HEK293T (cell line): ENCODE measurements at regions not wholly inside any gene's neighbourhood (a gene's known extent, or its start where the extent isn't known, plus 50 kb on each side); places are given as distances from the start of the nearest gene placed in this dataset.

Experiments used
- CTCF ChIA-PET: fragments of 350-600 bp; formaldehyde crosslinking; extraction: SDS; loops from one replicate; lab custom pipeline; 2021; ENCODE audit warnings: antibody characterized with exemption, inconsistent platforms; lab: Yijun Ruan, JAX
- POLR2A ChIA-PET: fragments of 350-600 bp; formaldehyde crosslinking; extraction: SDS; loops from one replicate; lab custom pipeline; 2020; ENCODE audit warnings: antibody characterized with exemption, inconsistent platforms; lab: Yijun Ruan, JAX
- DNase-seq: peaks from one replicate; pipeline ENCODE4 v3.0.0; 2012; ENCODE audit warnings: mixed read lengths; ENCODE audit errors: extremely low spot score
- ARNT ChIP-seq: fragments of 450-650 bp; IDR thresholded peaks from 2 replicates; pipeline ENCODE4 v1.6.1; 2017; ENCODE audit warnings: mild to moderate bottlenecking
- BHLHE40 ChIP-seq: fragments of 450-650 bp; IDR thresholded peaks from 2 replicates; pipeline ENCODE4 v1.6.1; 2016; ENCODE audit warnings: mild to moderate bottlenecking, moderate library complexity, borderline replicate concordance
- CTBP1 ChIP-seq: fragments of 450-650 bp; IDR thresholded peaks from 2 replicates; pipeline ENCODE4 v1.6.1; 2016; ENCODE audit warnings: borderline replicate concordance
- ELF4 ChIP-seq: fragments of 450-650 bp; IDR thresholded peaks from 2 replicates; pipeline ENCODE4 v1.6.1; 2017; ENCODE audit warnings: antibody characterized with exemption
- FOXA1 ChIP-seq: fragments of 450-650 bp; IDR thresholded peaks from 2 replicates; pipeline ENCODE4 v1.6.1; 2016; ENCODE audit warnings: mild to moderate bottlenecking
- FOXK2 ChIP-seq: fragments of 450-650 bp; IDR thresholded peaks from 2 replicates; pipeline ENCODE4 v1.6.1; 2016; ENCODE audit warnings: mild to moderate bottlenecking
- FOXM1 ChIP-seq: fragments of 450-650 bp; IDR thresholded peaks from 2 replicates; pipeline ENCODE4 v1.6.1; 2017; ENCODE audit warnings: mild to moderate bottlenecking, borderline replicate concordance
- HDGF ChIP-seq: fragments of 450-650 bp; IDR thresholded peaks from 2 replicates; pipeline ENCODE4 v1.6.1; 2017; ENCODE audit warnings: antibody characterized with exemption, borderline replicate concordance
- L3MBTL2 ChIP-seq: fragments of 450-650 bp; conservative IDR thresholded peaks from 2 replicates; pipeline ENCODE4 v1.6.1; 2016; ENCODE audit warnings: mild to moderate bottlenecking
- LEF1 ChIP-seq: fragments of 450-650 bp; IDR thresholded peaks from 2 replicates; pipeline ENCODE4 v1.6.1; 2017; ENCODE audit warnings: mild to moderate bottlenecking, borderline replicate concordance
- NFRKB ChIP-seq: fragments of 450-650 bp; IDR thresholded peaks from 2 replicates; pipeline ENCODE4 v1.6.1; 2016; ENCODE audit warnings: mild to moderate bottlenecking, moderate library complexity
- PKNOX1 ChIP-seq: fragments of 450-650 bp; IDR thresholded peaks from 2 replicates; pipeline ENCODE4 v1.6.1; 2016
- SP1 ChIP-seq: fragments of 450-650 bp; IDR thresholded peaks from 2 replicates; pipeline ENCODE4 v1.6.1; 2017
- SUZ12 ChIP-seq: fragments of 450-650 bp; IDR thresholded peaks from 2 replicates; pipeline ENCODE4 v1.6.1; 2016; ENCODE audit warnings: mild to moderate bottlenecking
- TARDBP ChIP-seq: fragments of 450-650 bp; IDR thresholded peaks from 2 replicates; pipeline ENCODE4 v1.6.1; 2016
- ZNF384 ChIP-seq: fragments of 450-650 bp; IDR thresholded peaks from 2 replicates; pipeline ENCODE4 v1.6.1; 2016

DNA sequence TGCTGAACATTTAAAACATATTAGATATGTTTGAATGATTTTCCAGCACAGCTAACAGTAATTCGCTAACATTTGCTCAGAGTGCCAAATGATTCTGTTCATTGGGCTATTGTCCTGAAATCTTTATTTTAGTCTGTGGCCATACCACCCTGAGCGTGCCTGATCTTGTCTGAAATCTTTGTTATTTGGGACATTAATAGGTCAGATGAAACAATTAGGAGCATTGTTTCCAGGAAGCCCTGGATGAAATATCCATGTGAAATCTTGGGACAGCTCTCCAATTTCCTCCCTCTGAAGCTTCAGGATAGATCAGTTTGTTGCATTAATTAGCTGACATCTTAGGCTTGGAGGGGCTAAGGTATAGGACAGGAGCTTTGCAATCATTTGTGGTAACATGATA, 512.0 kb downstream of the KIF20B start:
- POLR2A ChIA-PET, result no interaction called here
- CTCF ChIA-PET, result no interaction called here
- no peak for TF ChIP-seq ELF4
- no peak for TF ChIP-seq SUZ12
- no peak for TF ChIP-seq ZNF384
- TF ChIP-seq FOXK2, result no peak
- no peak for TF ChIP-seq NFRKB
- no peak for TF ChIP-seq HDGF
- TF ChIP-seq FOXM1, result no peak
- no peak for TF ChIP-seq BHLHE40
- DNase-seq, result no peak

DNA sequence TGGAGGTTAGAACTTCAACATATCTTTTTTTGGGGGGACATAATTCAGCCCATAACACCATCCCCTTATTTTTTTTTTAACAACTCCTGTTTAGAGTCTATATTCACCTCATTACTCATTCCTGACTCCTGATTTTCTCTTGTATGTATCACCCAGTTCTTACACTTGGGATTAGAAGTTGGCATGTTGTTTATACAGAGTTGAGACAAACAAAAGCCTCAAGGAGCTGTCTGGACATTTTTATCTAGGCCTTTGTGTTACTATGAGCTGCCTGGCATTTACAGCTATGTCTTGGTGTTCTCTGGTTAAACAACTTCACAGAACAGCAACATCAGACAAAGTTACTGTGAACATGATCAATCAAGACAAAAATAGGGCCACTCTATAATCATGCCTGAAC, 517.5 kb downstream of the KIF20B start:
- ChIA-PET POLR2A (no interaction called here), CTCF (no interaction called here)
- DNase-seq, result no peak
- TF ChIP-seq L3MBTL2, result no peak
- no peak for TF ChIP-seq PKNOX1
- no peak for TF ChIP-seq FOXA1
- no peak for TF ChIP-seq HDGF
- no peak for TF ChIP-seq ELF4
- no peak for TF ChIP-seq TARDBP
- TF ChIP-seq LEF1, result no peak
- no peak for TF ChIP-seq CTBP1

GRCh38 chr10:90222372-90222771, 521.0 kb downstream of the KIF20B start:
- TF ChIP-seq ARNT, result no peak
- CTCF ChIA-PET, result no interaction called here
- POLR2A ChIA-PET, result no interaction called here
- DNase-seq, result no peak

DNA sequence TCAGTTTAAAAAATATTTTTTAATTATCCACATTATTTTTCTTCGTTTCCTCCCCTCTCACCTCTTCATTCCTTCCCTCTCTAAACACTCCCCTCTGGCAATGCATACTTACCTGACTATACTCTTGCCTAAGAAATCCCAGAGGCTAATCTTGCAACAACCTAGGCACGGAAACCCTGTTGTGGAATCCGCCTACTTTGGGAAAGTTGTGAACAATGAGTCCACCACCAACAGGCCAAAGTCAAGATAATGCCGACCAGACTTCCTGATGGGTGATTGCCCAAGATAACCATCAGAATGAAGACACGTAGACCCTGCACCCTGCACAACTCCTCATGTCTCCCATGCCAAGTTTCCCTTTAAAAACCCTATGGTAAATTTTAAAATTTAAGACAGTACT, 521.5 kb downstream of the KIF20B start:
- DNase-seq, result no peak
- POLR2A ChIA-PET, result no interaction called here
- CTCF ChIA-PET, result no interaction called here
- TF ChIP-seq PKNOX1 (no peak), SP1 (no peak)

DNA sequence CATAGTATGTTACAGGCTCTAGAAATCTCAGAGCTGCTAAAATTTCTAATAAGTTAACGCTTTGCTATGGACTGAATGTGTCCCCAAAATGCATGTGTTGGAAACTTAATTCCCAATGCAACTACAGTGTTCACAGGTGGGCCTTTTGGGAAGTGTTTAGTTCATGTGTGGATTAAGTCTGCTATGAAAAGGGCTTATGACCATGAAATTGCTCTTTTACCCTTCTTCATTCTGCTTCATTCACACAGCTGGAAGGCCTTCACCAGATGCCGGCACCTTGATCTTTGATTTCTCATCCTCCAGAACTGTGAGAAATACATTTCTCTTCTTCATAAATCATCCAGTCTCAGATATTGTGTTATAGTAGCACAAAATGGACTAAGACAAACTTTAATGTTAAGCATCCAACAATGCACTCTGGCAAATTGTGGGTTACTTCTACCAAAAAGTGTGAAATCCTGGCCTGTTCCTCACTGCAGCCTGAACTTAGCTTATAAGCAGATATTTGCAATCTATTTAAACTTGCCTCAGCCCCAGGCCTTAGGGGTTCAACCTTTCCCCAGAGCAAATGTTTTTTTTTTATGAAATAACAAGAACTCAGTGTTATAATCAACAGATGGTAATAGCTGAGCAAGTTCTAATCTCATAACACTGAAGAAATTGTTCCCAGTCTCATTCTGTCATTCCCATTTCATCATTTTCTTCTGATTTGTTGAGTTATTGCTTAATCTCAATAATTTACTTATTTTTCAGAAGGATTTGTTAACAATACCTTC, 523.6 kb downstream of the KIF20B start:
- ChIA-PET CTCF (interaction anchor here (0.6 kb wide), 1 partner anchor 343 kb away, joined by 3 read pairs; no protein-coding TSS in a partner anchor), POLR2A (interaction anchor here (0.6 kb wide), 1 partner anchor 1406 kb away, joined by 3 read pairs; no protein-coding TSS in a partner anchor)
- DNase-seq, result no peak
- TF ChIP-seq SP1 (no peak), PKNOX1 (no peak), TARDBP (no peak)

DNA sequence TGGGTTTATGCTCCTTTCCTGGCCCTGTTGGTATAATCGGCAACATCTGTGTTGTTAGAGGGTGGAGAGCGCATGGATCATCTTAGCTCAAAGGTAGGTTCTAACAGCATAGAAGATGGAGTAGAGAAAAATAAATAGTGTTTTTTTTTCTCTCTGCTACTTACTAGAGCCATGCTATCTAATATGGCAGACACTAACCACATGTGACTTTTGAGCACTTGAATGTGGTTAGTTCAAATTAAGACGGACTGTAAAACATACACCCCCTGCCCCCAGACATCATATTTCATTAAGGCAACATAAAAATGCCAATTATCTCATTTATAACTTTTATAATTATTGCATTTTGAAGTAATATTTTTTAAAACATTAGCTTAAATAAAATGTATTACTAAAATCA, 525.1 kb downstream of the KIF20B start:
- ChIA-PET CTCF (no interaction called here), POLR2A (no interaction called here)
- DNase-seq, result no peak
- no peak for TF ChIP-seq HDGF
- TF ChIP-seq LEF1, result no peak
- no peak for TF ChIP-seq ZNF384
- TF ChIP-seq TARDBP, result no peak
- TF ChIP-seq FOXA1, result no peak
- TF ChIP-seq NFRKB, result no peak
- no peak for TF ChIP-seq FOXM1
- TF ChIP-seq SUZ12, result no peak

- POLR2A ChIA-PET, result no interaction called here
- TF ChIP-seq TARDBP (no peak), ARNT (no peak), FOXK2 (no peak), PKNOX1 (no peak), NFRKB (no peak), L3MBTL2 (no peak), CTBP1 (no peak), ZNF384 (no peak), FOXA1 (no peak), SUZ12 (no peak), BHLHE40 (no peak)
- no peak for DNase-seq
- CTCF ChIA-PET, result no interaction called here
Measured at GRCh38 chr10:90227217-90227656, 525.8 kb downstream of the KIF20B start.
